Mucosa of stomach (tissue), 1 donor: ENCODE measurements at regions not wholly inside any gene's neighbourhood (a gene's known extent, or its start where the extent isn't known, plus 50 kb on each side); places are given as distances from the start of the nearest gene placed in this dataset.

ENCODE experiments used
- H3K27me3 ChIP-seq: one replicate; pipeline ENCODE4 v1.7.0; 2013; ENCODE audit warnings: mild to moderate bottlenecking, low read length; ENCODE audit not compliant: control insufficient read depth, insufficient read depth
- H3K36me3 ChIP-seq: one replicate; pipeline ENCODE4 v1.7.0; 2013; ENCODE audit warnings: low read length; ENCODE audit not compliant: control insufficient read depth, insufficient read depth
- H3K4me1 ChIP-seq: one replicate; pipeline ENCODE4 v1.7.0; 2013; ENCODE audit warnings: mild to moderate bottlenecking, low read length; ENCODE audit not compliant: control insufficient read depth, insufficient read depth
- H3K4me3 ChIP-seq: one replicate; pipeline ENCODE4 v1.7.0; 2013; ENCODE audit warnings: low read length
- H3K9ac ChIP-seq: one replicate; pipeline ENCODE4 v1.7.0; 2013; ENCODE audit warnings: mild to moderate bottlenecking, low read length, moderate library complexity
- H3K9me3 ChIP-seq: one replicate; pipeline ENCODE4 v1.7.0; 2013; ENCODE audit warnings: mild to moderate bottlenecking, low read length, moderate library complexity; ENCODE audit not compliant: control insufficient read depth
- donor health status: Pancreatic carcinoma.

- no peaks in the 10 kb centered on the region for H3K27me3 ChIP-seq
- no peak overlapping the region for H3K9ac ChIP-seq
- peaks cover 6% of the 10 kb centered on the region for H3K4me1 ChIP-seq
- no peaks in the 10 kb centered on the region for H3K36me3 ChIP-seq
- no peaks in the 10 kb centered on the region for H3K9me3 ChIP-seq
- H3K4me3 ChIP-seq, result no peak overlapping the region
Measured at GRCh38 chr18:70431203-70431624, 142.4 kb downstream of the SOCS6 start.

DNA sequence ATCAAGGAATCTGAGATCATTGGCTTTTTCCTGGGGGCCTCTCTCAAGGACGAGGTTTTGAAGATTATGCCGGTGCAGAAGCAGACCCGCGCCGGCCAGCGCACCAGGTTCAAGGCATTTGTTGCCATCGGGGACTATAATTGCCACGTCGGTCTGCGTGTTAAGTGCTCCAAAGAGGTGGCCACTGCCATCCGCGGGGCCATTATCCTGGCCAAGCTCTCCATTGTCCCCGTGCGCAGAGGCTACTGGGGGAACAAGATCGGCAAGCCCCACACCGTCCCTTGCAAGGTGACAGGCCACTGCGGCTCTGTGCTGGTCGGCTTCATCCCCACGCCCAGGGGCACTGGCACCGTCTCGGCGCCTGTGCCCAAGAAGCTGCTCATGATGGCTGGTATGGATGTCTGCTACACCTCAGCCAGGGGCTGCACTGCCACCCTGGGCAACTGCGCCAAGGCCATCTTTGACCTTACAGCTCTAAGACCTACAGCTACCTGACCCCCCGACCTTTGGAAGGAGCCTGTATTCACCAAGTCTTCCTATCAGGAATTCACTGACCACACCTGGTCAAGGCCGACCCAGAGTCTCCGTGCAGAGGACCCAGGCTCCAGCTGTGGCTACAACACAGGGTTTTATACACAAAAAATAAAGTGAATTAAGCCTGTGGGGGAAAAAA is 141.8 kb downstream of the SOCS6 start:
- no peak overlapping the region for H3K9ac ChIP-seq

DNA sequence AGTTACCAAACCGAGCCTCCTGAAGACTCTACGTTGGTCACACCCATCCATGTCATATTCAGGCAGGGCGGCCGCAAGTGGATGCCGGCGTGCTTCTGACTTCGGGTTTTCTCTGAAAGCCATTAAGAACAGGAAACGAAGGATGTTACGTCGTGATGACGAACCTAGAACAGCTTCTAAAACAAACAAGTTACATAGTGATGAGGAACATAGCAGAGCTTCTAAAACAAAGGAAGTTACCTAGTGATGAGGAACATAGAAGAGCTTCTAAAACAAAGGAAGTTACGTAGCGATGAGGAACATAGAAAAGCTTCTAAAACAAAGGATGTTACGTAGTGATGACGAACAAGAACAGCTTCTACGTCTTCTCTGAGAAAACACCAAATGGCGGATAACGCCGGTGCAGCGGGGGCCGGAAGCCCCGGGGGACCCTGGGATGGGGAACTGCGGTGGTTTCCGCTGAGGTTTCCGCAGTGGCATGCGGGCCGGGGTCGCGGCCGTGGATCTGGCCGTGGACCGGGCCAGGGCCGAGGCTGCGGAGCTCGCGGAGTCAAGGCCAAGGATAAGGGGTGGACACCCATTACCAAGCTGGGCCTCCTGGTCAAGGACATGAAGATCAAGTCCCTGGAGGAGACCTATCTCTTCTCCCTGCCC is 141.1 kb downstream of the SOCS6 start:
- Histone ChIP-seq H3K9me3 (no peaks in the 10 kb centered on the region), H3K9ac (no peak overlapping the region), H3K4me3 (no peak overlapping the region), H3K36me3 (no peaks in the 10 kb centered on the region), H3K4me1 (peaks cover 6% of the 10 kb centered on the region), H3K27me3 (no peaks in the 10 kb centered on the region)

More for the DNA sequence above, 141.8 kb downstream of the SOCS6 start:
- Histone ChIP-seq H3K4me1 (peaks cover 6% of the 10 kb centered on the region), H3K4me3 (no peak overlapping the region), H3K36me3 (no peaks in the 10 kb centered on the region), H3K9me3 (no peaks in the 10 kb centered on the region), H3K27me3 (no peaks in the 10 kb centered on the region)

- no peaks in the 10 kb centered on the region for H3K27me3 ChIP-seq
Measured at GRCh38 chr18:70428439-70428838, 139.6 kb downstream of the SOCS6 start.

GRCh38 chr18:70426818-70427217 is 138.0 kb downstream of the SOCS6 start:
- H3K9ac ChIP-seq, result no peak overlapping the region
- H3K4me1 ChIP-seq, result peaks cover 23% of the 10 kb centered on the region
- H3K36me3 ChIP-seq, result no peaks in the 10 kb centered on the region
- no peak overlapping the region for H3K4me3 ChIP-seq
- no peaks in the 10 kb centered on the region for H3K9me3 ChIP-seq
- no peaks in the 10 kb centered on the region for H3K27me3 ChIP-seq

More at GRCh38 chr18:70428439-70428838, 139.6 kb downstream of the SOCS6 start:
- no peaks in the 10 kb centered on the region for H3K36me3 ChIP-seq
- no peak overlapping the region for H3K4me3 ChIP-seq
- peaks cover 10% of the 10 kb centered on the region for H3K4me1 ChIP-seq
- no peaks in the 10 kb centered on the region for H3K9me3 ChIP-seq
- H3K9ac ChIP-seq, result no peak overlapping the region

GRCh38 chr18:70425236-70425635 is 136.4 kb downstream of the SOCS6 start:
- Histone ChIP-seq H3K9ac (no peak overlapping the region), H3K9me3 (no peaks in the 10 kb centered on the region), H3K36me3 (no peaks in the 10 kb centered on the region), H3K4me1 (peaks cover 31% of the 10 kb centered on the region), H3K4me3 (no peak overlapping the region), H3K27me3 (no peaks in the 10 kb centered on the region)

DNA sequence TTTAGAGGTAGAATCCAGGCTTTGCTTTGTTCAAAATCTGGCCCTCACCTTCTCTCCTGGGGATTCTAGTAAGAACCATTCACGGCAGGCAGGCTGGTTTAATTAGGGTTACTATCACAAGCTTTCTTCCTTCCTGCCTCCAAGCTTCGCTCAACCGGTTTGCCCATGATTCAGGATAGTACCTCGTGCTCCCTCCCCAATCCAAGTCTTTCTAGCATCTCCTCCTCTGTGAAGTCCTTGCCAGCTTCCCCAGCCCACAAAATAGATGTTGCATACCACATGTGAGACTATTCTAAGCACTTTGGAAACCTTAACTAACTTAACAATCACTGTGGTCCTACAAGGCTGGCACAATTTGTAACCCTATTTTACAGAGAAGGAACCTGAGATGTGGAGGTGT is 135.1 kb downstream of the SOCS6 start:
- H3K4me1 ChIP-seq, result peaks cover 43% of the 10 kb centered on the region
- no peaks in the 10 kb centered on the region for H3K9me3 ChIP-seq
- no peak overlapping the region for H3K4me3 ChIP-seq
- no peaks in the 10 kb centered on the region for H3K27me3 ChIP-seq
- H3K36me3 ChIP-seq, result no peaks in the 10 kb centered on the region
- H3K9ac ChIP-seq, result no peak overlapping the region

GRCh38 chr18:70423120-70423519 is 134.3 kb downstream of the SOCS6 start:
- H3K4me3 ChIP-seq, result no peak overlapping the region
- H3K27me3 ChIP-seq, result no peaks in the 10 kb centered on the region
- no peaks in the 10 kb centered on the region for H3K9me3 ChIP-seq
- H3K9ac ChIP-seq, result no peak overlapping the region
- H3K4me1 ChIP-seq, result peaks cover 47% of the 10 kb centered on the region
- no peaks in the 10 kb centered on the region for H3K36me3 ChIP-seq

GRCh38 chr18:70422391-70422965 is 133.6 kb downstream of the SOCS6 start:
- Histone ChIP-seq H3K27me3 (no peaks in the 10 kb centered on the region), H3K9ac (no peak overlapping the region), H3K4me1 (peaks cover 47% of the 10 kb centered on the region), H3K4me3 (no peak overlapping the region), H3K9me3 (no peaks in the 10 kb centered on the region), H3K36me3 (no peaks in the 10 kb centered on the region)

DNA sequence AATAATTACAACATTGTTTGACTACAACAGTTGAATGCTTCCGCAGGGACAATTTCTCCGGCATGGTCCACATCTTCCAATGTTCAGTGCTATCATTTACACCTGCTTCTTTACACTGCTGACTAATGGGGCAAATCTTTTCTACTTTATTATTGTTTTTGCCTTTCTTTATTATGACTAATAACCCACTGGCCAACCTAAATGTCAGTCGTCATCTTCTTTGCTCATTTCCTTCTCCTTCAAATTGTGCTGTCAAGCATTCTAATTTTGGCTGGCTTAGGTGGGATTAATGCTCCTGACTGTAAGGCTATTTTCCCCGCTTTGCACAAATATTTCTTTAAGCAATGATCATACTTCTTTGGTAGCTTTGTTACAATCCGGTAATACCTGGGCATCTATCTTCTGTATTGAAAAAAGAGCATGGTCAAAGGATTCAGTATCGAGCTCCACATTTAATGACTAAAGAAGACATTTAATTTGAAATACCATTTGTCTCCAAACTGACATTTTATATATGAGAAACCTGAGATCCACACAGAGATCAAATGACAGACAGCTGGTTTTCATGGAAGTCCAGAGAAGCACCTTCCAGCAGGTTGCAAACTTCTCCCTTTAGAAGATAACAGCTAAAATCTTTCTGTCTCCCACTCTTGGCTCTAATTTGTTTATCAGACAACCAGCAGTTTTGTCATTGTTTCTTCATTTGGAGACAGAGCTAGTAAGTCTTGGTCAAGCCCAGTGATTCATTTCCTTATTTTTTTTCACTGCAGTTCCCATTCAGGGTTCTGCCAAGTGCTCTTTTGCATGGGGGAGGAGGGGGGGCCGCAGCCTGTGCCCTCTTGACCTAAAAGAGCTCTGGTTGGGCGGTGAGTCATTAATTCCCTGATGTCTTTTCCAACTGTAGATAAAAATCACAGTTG is 132.9 kb downstream of the SOCS6 start:
- H3K4me1 ChIP-seq, result peaks cover 47% of the 10 kb centered on the region
- H3K36me3 ChIP-seq, result no peaks in the 10 kb centered on the region
- no peaks in the 10 kb centered on the region for H3K9me3 ChIP-seq

DNA sequence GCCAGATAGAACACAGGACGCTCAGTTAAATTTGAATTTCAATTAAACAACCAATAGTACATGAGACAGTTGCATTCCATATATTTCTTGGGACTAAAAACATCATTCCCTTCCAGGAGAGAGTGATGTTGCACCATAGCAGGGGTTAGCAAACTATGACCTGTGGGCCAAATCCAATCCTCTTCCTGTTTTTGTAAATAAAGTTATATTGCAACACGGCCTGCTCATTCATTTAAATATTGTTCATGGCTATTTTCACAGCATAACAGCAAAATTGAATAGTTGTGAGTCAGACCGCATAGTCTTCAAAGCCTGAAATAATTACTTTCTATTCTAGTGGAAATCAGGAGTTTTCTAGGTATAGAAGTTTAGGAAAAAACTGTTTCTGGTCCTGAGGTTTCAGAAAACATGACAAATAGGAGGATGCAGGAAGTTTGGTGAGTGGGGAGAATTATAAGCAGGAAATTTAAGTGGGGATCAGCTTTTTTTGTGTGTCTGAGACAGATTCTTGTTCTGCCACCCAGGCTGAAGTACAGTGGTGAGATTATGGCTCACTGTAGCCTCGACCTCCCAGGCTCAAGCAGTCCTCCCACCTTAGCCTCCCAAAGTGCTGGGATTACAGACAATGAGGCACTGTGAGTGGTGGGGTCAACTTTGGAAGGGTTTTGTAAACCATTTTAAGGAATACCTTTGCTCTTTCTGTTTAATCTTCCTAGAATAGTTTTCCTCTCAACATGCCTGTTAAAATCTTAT is 131.5 kb downstream of the SOCS6 start:
- Histone ChIP-seq H3K27me3 (no peaks in the 10 kb centered on the region), H3K9ac (no peak overlapping the region), H3K4me1 (peaks cover 56% of the 10 kb centered on the region), H3K4me3 (no peak overlapping the region), H3K9me3 (no peaks in the 10 kb centered on the region), H3K36me3 (no peaks in the 10 kb centered on the region)

More for the DNA sequence above, 132.9 kb downstream of the SOCS6 start:
- Histone ChIP-seq H3K4me3 (no peak overlapping the region), H3K27me3 (no peaks in the 10 kb centered on the region), H3K9ac (no peak overlapping the region)
